ENCODE measurements at regions not wholly inside any gene's neighbourhood (a gene's known extent, or its start where the extent isn't known, plus 50 kb on each side); places are given as distances from the start of the nearest gene placed in this dataset.

DNA sequence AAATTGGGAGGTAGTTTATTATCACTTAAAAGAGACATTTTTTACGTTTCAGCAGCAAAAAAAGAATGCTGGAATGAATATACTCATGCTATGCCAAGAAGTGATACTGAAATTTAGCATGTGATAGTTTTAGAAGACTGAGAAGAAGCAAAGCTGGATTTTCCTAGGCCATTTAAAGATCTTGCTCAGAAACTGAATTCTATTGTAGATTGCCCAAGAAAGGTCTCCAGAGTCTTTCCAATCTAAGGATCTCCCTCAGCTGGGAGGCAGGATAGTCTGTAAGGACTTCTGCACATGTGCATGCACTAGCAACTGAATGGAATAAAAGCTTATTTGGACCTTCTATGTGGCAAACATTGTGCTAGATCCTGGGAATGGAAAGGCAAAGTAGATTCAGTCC lies 334.5 kb downstream of the DTWD2 start:
- Mint-ChIP-seq H3K27ac (no peak overlapping the region), H3K4me3 (no peak overlapping the region), H3K4me1 (no peaks in the 10 kb centered on the region), H3K27me3 (no peaks in the 10 kb centered on the region), H3K36me3 (ENCODE audit: low read depth) (no peaks in the 10 kb centered on the region), H3K9me3 (peaks cover 13% of the 10 kb centered on the region)
- ATAC-seq (replicated peaks), result no peak

GRCh38 chr5:118653183-118653582 lies 335.2 kb downstream of the DTWD2 start:
- peaks cover 11% of the 10 kb centered on the region for H3K9me3 Mint-ChIP-seq
- H3K4me3 Mint-ChIP-seq, result no peak overlapping the region
- no peaks in the 10 kb centered on the region for H3K27me3 Mint-ChIP-seq
- no peak for ATAC-seq (replicated peaks)
- no peak overlapping the region for H3K27ac Mint-ChIP-seq
- no peaks in the 10 kb centered on the region for H3K36me3 Mint-ChIP-seq (ENCODE audit: low read depth)
- no peaks in the 10 kb centered on the region for H3K4me1 Mint-ChIP-seq

GRCh38 chr5:118651002-118651401 lies 337.3 kb downstream of the DTWD2 start:
- Mint-ChIP-seq H3K27ac (no peak overlapping the region), H3K4me1 (no peaks in the 10 kb centered on the region), H3K4me3 (no peak overlapping the region), H3K36me3 (ENCODE audit: low read depth) (no peaks in the 10 kb centered on the region), H3K27me3 (no peaks in the 10 kb centered on the region), H3K9me3 (peaks cover 3% of the 10 kb centered on the region)
- no peak for ATAC-seq (replicated peaks)

GRCh38 chr5:118647587-118647986 lies 340.8 kb downstream of the DTWD2 start:
- no peak overlapping the region for H3K4me3 Mint-ChIP-seq

DNA sequence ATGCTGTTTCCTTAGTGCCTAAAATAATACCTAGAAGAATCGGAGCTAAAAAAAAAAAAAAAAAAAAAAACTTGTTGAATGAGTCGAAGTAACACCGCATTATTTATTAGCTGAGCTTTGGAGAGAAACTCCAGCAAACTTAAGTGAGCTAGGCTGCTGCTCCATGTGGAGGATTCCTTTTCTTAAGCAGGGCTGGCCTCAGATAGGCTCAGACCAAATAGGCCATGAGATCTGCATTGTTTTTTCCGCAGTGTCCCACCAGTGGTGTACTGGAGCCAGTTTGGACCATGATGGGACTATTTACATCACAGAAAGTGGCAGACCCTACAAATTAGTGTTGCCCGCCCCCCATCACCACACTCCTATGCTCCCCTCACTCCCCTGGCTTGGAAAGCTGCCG lies 341.4 kb downstream of the DTWD2 start:
- H3K27ac Mint-ChIP-seq, result no peak overlapping the region
- ATAC-seq (replicated peaks), result no peak
- no peaks in the 10 kb centered on the region for H3K4me1 Mint-ChIP-seq
- no peak overlapping the region for H3K4me3 Mint-ChIP-seq
- no peaks in the 10 kb centered on the region for H3K27me3 Mint-ChIP-seq
- peaks cover under 1% of the 10 kb centered on the region for H3K9me3 Mint-ChIP-seq
- no peaks in the 10 kb centered on the region for H3K36me3 Mint-ChIP-seq (ENCODE audit: low read depth)

More at GRCh38 chr5:118647587-118647986, 340.8 kb downstream of the DTWD2 start:
- no peaks in the 10 kb centered on the region for H3K27me3 Mint-ChIP-seq
- peaks cover 2% of the 10 kb centered on the region for H3K9me3 Mint-ChIP-seq
- H3K27ac Mint-ChIP-seq, result no peak overlapping the region
- H3K36me3 Mint-ChIP-seq (ENCODE audit: low read depth), result no peaks in the 10 kb centered on the region
- ATAC-seq (replicated peaks), result no peak
- H3K4me1 Mint-ChIP-seq, result no peaks in the 10 kb centered on the region

GRCh38 chr5:118637947-118638670 lies 350.2 kb downstream of the DTWD2 start:
- ATAC-seq (replicated peaks), result no peak
- Mint-ChIP-seq H3K27ac (no peak overlapping the region), H3K9me3 (peaks cover 22% of the 10 kb centered on the region), H3K4me1 (no peaks in the 10 kb centered on the region), H3K27me3 (no peaks in the 10 kb centered on the region), H3K4me3 (no peak overlapping the region), H3K36me3 (ENCODE audit: low read depth) (no peaks in the 10 kb centered on the region)

- H3K4me3 Mint-ChIP-seq, result no peak overlapping the region
- peaks cover 6% of the 10 kb centered on the region for H3K9me3 Mint-ChIP-seq
- no peak overlapping the region for H3K27ac Mint-ChIP-seq
- H3K27me3 Mint-ChIP-seq, result no peaks in the 10 kb centered on the region
- no peaks in the 10 kb centered on the region for H3K36me3 Mint-ChIP-seq (ENCODE audit: low read depth)
- ATAC-seq (replicated peaks), result no peak
- H3K4me1 Mint-ChIP-seq, result no peaks in the 10 kb centered on the region
Measured at GRCh38 chr5:118628660-118629354, 359.5 kb downstream of the DTWD2 start.

GRCh38 chr5:118620233-118620632 lies 368.1 kb downstream of the DTWD2 start:
- Mint-ChIP-seq H3K4me3 (no peak overlapping the region), H3K36me3 (ENCODE audit: low read depth) (no peaks in the 10 kb centered on the region), H3K27me3 (no peaks in the 10 kb centered on the region), H3K27ac (no peak overlapping the region), H3K4me1 (no peaks in the 10 kb centered on the region), H3K9me3 (no peaks in the 10 kb centered on the region)
- no peak for ATAC-seq (replicated peaks)

- Mint-ChIP-seq H3K27me3 (no peaks in the 10 kb centered on the region), H3K4me3 (no peak overlapping the region), H3K36me3 (ENCODE audit: low read depth) (no peaks in the 10 kb centered on the region), H3K4me1 (no peaks in the 10 kb centered on the region), H3K9me3 (no peaks in the 10 kb centered on the region), H3K27ac (no peak overlapping the region)
- ATAC-seq (replicated peaks), result no peak
Measured at GRCh38 chr5:118619823-118620222, 368.5 kb downstream of the DTWD2 start.

DNA sequence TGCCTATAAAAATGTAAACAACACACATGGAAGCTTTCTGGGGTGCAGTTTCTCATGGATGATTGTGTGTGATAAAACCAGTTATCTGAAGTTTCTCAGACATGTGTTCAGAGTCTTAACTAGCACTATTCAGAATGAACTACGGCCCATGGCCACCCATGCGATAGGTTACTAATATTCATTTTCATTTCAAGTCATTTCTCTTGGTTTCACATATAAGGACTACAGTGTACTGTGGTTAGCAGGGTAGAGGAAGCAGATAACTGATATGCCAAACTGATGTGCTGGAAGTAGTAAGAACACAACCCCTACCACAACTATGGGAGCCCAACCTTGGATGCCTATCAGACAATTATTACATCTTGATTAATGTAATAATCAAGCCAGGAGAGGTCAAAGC lies 372.1 kb downstream of the DTWD2 start:
- Mint-ChIP-seq H3K36me3 (ENCODE audit: low read depth) (no peaks in the 10 kb centered on the region), H3K27ac (no peak overlapping the region), H3K27me3 (no peaks in the 10 kb centered on the region), H3K4me3 (no peak overlapping the region), H3K9me3 (no peaks in the 10 kb centered on the region), H3K4me1 (no peaks in the 10 kb centered on the region)
- ATAC-seq (replicated peaks), result no peak

DNA sequence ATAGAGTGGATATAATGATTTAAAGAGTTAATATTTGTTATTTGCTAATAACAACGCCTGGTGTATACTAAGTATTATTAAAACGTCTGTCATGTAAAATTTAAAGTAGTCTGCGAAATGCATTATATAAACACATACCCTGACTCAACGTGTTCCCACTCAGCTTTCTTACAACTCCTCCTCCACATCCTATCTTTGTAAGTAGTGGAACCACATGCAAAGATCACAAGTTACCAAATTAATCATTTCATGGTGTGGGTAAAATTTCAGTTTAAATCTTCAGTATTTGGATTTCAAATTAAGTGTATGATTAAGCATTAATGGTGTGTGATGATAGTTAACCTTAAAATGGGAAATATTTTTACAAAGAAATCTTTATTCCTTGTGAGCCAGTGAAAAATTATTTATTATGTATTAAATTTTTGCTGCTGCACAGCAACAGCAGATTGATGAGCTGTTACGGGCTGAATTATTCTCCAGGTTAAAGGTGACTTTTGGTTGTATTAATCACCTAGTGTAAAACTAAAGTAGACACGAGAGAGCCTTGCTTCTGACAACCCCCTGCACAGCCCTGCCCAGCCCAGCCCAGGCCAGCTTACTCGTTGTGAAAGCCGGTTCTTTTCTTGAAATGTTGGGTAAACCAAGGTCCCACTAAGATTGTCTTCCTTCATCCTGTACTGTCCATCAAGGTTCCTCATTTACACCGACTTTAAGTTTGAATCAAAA lies 373.5 kb downstream of the DTWD2 start:
- Mint-ChIP-seq H3K27ac (no peak overlapping the region), H3K36me3 (ENCODE audit: low read depth) (no peaks in the 10 kb centered on the region), H3K4me3 (no peak overlapping the region), H3K27me3 (no peaks in the 10 kb centered on the region), H3K4me1 (no peaks in the 10 kb centered on the region), H3K9me3 (no peaks in the 10 kb centered on the region)
- ATAC-seq (replicated peaks), result no peak

DNA sequence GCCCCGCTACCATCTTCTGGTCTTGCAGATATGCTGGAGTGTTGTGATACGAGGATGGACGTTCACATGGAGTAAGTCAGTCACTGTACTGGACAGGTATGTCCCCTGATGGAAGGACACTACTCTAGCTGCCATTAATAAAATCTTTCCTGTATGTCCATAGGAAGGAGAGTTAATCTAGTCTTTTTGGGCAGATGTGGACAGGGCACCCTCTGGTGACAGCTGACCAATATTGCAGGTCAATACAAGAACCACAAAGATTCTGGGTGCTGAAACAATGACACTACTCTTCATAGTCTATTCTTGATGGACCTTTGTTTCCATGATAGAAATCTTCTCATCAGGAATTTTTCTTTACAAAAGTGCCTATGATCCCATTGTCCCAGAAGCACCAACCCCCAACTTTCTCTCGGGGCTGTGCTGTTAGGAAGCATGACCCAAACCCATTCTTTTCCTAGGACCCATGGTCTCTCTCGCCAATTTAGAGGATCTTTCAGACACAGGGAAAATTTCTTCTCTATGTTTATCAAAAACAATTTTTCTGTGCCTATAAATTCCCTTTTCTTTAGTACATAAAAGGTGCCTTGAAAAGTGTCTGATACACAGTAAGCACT lies 376.9 kb downstream of the DTWD2 start:
- no peaks in the 10 kb centered on the region for H3K27me3 Mint-ChIP-seq
- H3K4me3 Mint-ChIP-seq, result no peak overlapping the region
- H3K9me3 Mint-ChIP-seq, result no peaks in the 10 kb centered on the region
- no peaks in the 10 kb centered on the region for H3K4me1 Mint-ChIP-seq
- no peak overlapping the region for H3K27ac Mint-ChIP-seq
- no peaks in the 10 kb centered on the region for H3K36me3 Mint-ChIP-seq (ENCODE audit: low read depth)
- ATAC-seq (replicated peaks), result no peak

DNA sequence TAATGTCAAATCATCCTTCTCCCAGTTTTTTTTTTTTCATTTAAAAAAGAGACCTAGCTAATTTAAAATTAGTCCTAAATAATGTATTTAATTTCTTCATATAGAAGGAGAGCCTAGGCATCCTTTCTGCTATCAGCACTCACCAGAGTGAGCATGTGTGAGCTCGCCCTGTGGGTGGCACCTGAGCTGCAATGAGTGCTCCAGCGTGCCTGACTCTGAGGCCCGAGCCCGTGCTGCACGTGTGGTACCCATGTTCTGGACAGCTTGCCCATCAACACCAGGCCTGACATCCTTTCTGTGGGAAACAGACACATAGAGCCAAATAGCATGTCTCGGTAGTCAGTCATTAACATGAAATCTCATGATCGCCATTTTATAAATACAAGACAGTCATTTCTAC lies 381.4 kb downstream of the DTWD2 start:
- no peak for ATAC-seq (replicated peaks)
- H3K27me3 Mint-ChIP-seq, result no peaks in the 10 kb centered on the region
- H3K4me1 Mint-ChIP-seq, result no peaks in the 10 kb centered on the region
- H3K9me3 Mint-ChIP-seq, result no peaks in the 10 kb centered on the region
- H3K36me3 Mint-ChIP-seq (ENCODE audit: low read depth), result no peaks in the 10 kb centered on the region
- no peak overlapping the region for H3K27ac Mint-ChIP-seq
- H3K4me3 Mint-ChIP-seq, result no peak overlapping the region

DNA sequence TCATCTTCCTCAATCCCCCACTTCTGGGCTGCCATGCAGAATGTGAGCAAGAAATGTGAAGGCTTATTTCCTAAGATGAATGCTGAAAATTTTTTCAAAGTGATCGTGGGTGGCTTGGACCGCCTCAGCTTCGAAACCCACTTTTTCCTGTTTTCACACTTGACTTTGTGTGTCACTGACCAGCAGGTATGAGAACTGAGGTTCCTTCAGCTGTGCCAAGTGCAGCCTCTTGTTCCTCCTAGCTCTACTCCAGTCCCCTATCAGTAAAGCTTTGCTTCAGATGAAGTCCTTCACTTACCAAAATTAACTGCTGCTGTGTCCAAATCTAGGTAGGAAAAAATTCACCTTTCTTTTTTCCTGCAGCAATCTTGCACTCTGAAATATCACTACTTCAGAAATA lies 382.6 kb downstream of the DTWD2 start:
- ATAC-seq (replicated peaks), result no peak
- Mint-ChIP-seq H3K27ac (no peak overlapping the region), H3K9me3 (no peaks in the 10 kb centered on the region), H3K4me1 (no peaks in the 10 kb centered on the region), H3K27me3 (no peaks in the 10 kb centered on the region), H3K36me3 (ENCODE audit: low read depth) (no peaks in the 10 kb centered on the region), H3K4me3 (no peak overlapping the region)

GRCh38 chr5:118604106-118604505 lies 384.2 kb downstream of the DTWD2 start:
- Mint-ChIP-seq H3K27me3 (no peaks in the 10 kb centered on the region), H3K27ac (no peak overlapping the region), H3K9me3 (no peaks in the 10 kb centered on the region), H3K4me3 (no peak overlapping the region), H3K4me1 (no peaks in the 10 kb centered on the region), H3K36me3 (ENCODE audit: low read depth) (no peaks in the 10 kb centered on the region)
- no peak for ATAC-seq (replicated peaks)
